ENCODE measurements at regions not wholly inside any gene's neighbourhood (a gene's known extent, or its start where the extent isn't known, plus 50 kb on each side); places are given as distances from the start of the nearest gene placed in this dataset.

DNA sequence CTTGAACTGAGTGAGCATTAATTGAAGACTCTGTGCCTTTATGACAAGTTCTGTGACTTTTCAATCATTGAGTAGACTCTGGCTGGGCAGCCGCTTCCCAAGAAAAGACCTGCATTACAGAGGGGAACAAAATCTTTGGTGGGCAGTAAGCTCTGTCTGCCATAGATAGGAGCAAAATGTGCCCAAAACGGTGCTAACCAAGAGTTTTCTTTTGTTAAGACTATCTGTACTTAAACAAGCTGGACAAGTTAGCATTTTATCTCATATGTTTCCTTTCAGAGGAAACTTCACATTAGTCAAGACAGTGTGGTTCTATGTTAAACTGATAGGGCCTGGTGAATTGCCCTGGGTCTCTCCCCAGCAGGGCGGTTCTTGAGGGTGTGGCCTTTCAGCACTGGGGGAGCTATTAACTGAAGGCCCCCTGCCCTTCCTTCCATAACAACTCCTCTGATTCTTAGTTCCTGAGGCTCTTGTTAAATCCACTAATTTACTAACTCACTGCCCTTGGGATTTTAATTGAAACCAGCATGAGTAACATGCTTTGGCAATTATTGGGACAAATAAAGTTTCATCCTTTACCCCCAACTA, 219.6 kb downstream of the KTN1 start:
- TF ChIP-seq POLR2A (IDR thresholded peaks at IDR 0.05; ENCODE audit: low read depth, low read length) (no peak), POLR2AphosphoS5 (IDR thresholded peaks at IDR 0.05; ENCODE audit: low read depth, low read length) (no peak)
